ENCODE measurements at regions not wholly inside any gene's neighbourhood (a gene's known extent, or its start where the extent isn't known, plus 50 kb on each side); places are given as distances from the start of the nearest gene placed in this dataset.

DNA sequence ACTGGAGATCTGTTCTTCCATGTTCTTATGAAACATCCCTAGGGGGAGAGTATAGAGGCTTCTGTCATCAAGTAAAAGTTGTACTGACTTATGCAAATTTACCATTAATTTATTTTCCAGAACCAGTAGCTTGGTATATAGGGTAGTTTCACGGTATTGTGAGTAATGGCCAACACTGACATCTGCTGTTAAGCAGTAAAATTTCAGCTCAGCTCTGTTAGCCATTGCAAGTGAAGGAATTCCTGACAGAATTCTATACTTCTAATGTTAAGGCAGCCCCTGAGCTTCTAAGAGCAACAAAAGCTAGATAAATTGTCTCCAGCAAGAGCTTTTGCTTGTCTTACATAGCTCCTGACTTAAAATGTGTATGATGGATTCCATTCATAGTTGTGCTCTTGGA lies 613.5 kb upstream of the C16orf82 start:
- TF ChIP-seq EZH2 (IDR thresholded peaks at IDR 0.05; ENCODE audit: borderline replicate concordance, low read length) = no peak
- TF ChIP-seq, protein P1, sequence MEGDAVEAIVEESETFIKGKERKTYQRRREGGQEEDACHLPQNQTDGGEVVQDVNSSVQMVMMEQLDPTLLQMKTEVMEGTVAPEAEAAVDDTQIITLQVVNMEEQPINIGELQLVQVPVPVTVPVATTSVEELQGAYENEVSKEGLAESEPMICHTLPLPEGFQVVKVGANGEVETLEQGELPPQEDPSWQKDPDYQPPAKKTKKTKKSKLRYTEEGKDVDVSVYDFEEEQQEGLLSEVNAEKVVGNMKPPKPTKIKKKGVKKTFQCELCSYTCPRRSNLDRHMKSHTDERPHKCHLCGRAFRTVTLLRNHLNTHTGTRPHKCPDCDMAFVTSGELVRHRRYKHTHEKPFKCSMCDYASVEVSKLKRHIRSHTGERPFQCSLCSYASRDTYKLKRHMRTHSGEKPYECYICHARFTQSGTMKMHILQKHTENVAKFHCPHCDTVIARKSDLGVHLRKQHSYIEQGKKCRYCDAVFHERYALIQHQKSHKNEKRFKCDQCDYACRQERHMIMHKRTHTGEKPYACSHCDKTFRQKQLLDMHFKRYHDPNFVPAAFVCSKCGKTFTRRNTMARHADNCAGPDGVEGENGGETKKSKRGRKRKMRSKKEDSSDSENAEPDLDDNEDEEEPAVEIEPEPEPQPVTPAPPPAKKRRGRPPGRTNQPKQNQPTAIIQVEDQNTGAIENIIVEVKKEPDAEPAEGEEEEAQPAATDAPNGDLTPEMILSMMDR (IDR thresholded peaks at IDR 0.05; ENCODE audit: low read length) = peak; percentile 43; the same call in 1 of the 2 replicates
